ENCODE measurements at regions not wholly inside any gene's neighbourhood (a gene's known extent, or its start where the extent isn't known, plus 50 kb on each side); places are given as distances from the start of the nearest gene placed in this dataset.

- H3K4me1 ChIP-seq = no peaks in the 10 kb centered on the region
- no peaks in the 10 kb centered on the region for H3K9me3 ChIP-seq
- no peak overlapping the region for H3K27ac ChIP-seq
- no peaks in the 10 kb centered on the region for H3K36me3 ChIP-seq
- H3K27me3 ChIP-seq = no peaks in the 10 kb centered on the region
- TF ChIP-seq CTCF (IDR thresholded peaks at IDR 0.05 in 4 of 5, conservative IDR thresholded peaks at IDR 0.05 in 1 of 5) = no peak
- TF ChIP-seq POLR2A (IDR thresholded peaks at IDR 0.05) = no peak
- no peak for ATAC-seq
- intact Hi-C loops (cut with DNase I; ENCODE audit: low total_unique reads) (no loop called here), in situ Hi-C loops (cut with MboI; ENCODE audit: low sequenced_read_pairs in 4 of 4) (no loop called here)
- H3K4me3 ChIP-seq = no peak overlapping the region
- DNase-seq = no peak
These were observed 911.5 kb upstream of the GBE1 start for GRCh38 chr3:82672966-82673365.

DNA sequence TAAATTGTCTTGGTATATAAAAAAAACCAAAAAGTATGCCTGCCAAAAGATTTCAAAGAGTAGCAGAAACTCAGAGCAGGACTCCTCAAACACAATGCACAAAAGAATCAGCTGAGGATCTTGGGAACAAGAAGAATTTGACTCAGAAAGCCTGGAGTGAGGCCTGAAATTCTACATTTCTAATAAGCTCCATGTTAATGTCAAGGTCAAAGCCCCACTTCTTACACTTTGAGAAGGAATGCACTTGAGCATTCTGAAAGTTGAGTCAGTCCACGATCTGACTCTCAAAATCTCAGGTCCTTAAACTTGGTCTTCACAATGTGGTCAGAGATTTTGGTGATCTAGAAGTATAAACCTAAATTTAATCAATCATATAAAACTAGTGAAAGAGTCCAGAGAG, 910.0 kb upstream of the GBE1 start:
- TF ChIP-seq POLR2A (IDR thresholded peaks at IDR 0.05) (no peak), CTCF (IDR thresholded peaks at IDR 0.05 in 4 of 5, conservative IDR thresholded peaks at IDR 0.05 in 1 of 5) (no peak)
- Histone ChIP-seq H3K4me1 (no peaks in the 10 kb centered on the region), H3K27ac (no peak overlapping the region), H3K9me3 (no peaks in the 10 kb centered on the region), H3K4me3 (no peak overlapping the region), H3K27me3 (no peaks in the 10 kb centered on the region), H3K36me3 (no peaks in the 10 kb centered on the region)
- DNase-seq (no peak), ATAC-seq (no peak)
- intact Hi-C loops (cut with DNase I; ENCODE audit: low total_unique reads) (no loop called here), in situ Hi-C loops (cut with MboI; ENCODE audit: low sequenced_read_pairs in 4 of 4) (no loop called here)

DNA sequence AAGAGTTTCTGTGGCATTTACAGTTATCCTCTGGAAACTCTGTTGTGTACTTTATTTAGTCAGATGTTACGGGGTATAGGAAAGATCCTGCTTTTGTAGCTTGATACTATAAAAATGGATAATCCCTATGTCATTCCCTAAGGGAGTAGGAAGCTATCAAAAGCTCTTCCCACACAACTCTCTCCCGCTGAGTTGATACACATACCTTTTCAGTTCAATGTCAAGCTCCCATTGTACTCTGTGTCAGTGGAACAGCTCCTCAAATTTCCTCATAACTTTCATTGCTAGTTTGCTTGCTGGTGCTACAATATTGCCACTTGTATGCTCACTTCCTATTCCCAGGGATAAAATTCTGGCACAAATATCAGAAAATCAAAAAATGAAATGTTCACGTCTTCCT, 893.3 kb upstream of the GBE1 start:
- intact Hi-C loops (cut with DNase I; ENCODE audit: low total_unique reads) (no loop called here), in situ Hi-C loops (cut with MboI; ENCODE audit: low sequenced_read_pairs in 4 of 4) (no loop called here)
- Histone ChIP-seq H3K4me3 (no peak overlapping the region), H3K4me1 (no peaks in the 10 kb centered on the region), H3K27ac (no peak overlapping the region), H3K9me3 (no peaks in the 10 kb centered on the region), H3K27me3 (no peaks in the 10 kb centered on the region), H3K36me3 (no peaks in the 10 kb centered on the region)
- ATAC-seq = no peak
- TF ChIP-seq CTCF (IDR thresholded peaks at IDR 0.05 in 4 of 5, conservative IDR thresholded peaks at IDR 0.05 in 1 of 5) (no peak), POLR2A (IDR thresholded peaks at IDR 0.05) (no peak)
- DNase-seq = no peak

DNA sequence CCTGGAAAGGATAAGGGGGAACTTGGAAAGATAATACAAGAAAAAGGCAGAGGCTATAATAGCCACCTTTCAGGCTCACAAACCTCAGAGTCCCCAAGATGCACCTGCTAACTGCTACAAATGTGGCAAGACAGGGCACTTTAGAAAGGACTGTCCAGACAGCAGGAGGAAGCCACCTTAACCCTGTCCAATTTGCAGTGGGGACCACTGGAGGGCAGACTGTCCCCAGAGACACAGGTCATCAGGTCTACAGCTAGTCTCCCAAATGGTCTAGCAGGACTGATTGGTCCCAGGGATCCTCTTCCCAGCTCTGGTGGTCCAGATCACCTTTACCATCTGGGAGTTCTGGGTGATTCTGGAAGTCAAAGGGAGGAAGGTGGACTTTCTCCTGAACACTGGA, 882.5 kb upstream of the GBE1 start:
- no peaks in the 10 kb centered on the region for H3K9me3 ChIP-seq
- ATAC-seq = no peak

More for the DNA sequence above, 882.5 kb upstream of the GBE1 start:
- in situ Hi-C loops (cut with MboI; ENCODE audit: low sequenced_read_pairs in 4 of 4) = no loop called here
- no peak for DNase-seq
- H3K4me3 ChIP-seq = no peak overlapping the region
- H3K27ac ChIP-seq = no peak overlapping the region
- no peak for TF ChIP-seq POLR2A (IDR thresholded peaks at IDR 0.05)
- no peak for TF ChIP-seq CTCF (IDR thresholded peaks at IDR 0.05 in 4 of 5, conservative IDR thresholded peaks at IDR 0.05 in 1 of 5)
- H3K4me1 ChIP-seq = no peaks in the 10 kb centered on the region
- H3K27me3 ChIP-seq = no peaks in the 10 kb centered on the region
- intact Hi-C loops (cut with DNase I; ENCODE audit: low total_unique reads) = no loop called here
- no peaks in the 10 kb centered on the region for H3K36me3 ChIP-seq
